Activated CD4-positive, alpha-beta memory T cell treated with anti-CD3 and anti-CD28 coated beads for 36 hours (primary cell): ENCODE measurements at regions not wholly inside any gene's neighbourhood (a gene's known extent, or its start where the extent isn't known, plus 50 kb on each side); places are given as distances from the start of the nearest gene placed in this dataset.

Experiments
- CTCF ChIA-PET: fragments of 350-600 bp; sonication (Branson Sonifier 250); formaldehyde crosslinking; loops from one replicate; lab custom pipeline; 2021; ENCODE audit warnings: antibody characterized with exemption, inconsistent platforms; lab: Charles Lee
- POLR2A ChIA-PET: fragments of 350-600 bp; sonication (Branson Sonifier 250); formaldehyde crosslinking; loops from one replicate; lab custom pipeline; 2021; ENCODE audit warnings: antibody characterized with exemption; lab: Charles Lee
- DNase-seq: peaks from one replicate; pipeline ENCODE4 v3.0.0-alpha.2; 2020
- H3K27ac Mint-ChIP-seq: one replicate; pipeline ENCODE4 v1.8.0; 2021; ENCODE audit warnings: mixed read lengths
- H3K27me3 Mint-ChIP-seq: one replicate; pipeline ENCODE4 v1.8.0; 2021; ENCODE audit warnings: mixed read lengths
- H3K36me3 Mint-ChIP-seq: one replicate; pipeline ENCODE4 v1.8.0; 2021; ENCODE audit warnings: mixed read lengths
- H3K4me1 Mint-ChIP-seq: one replicate; pipeline ENCODE4 v1.8.0; 2021; ENCODE audit warnings: low read depth, mixed read lengths
- H3K4me3 Mint-ChIP-seq: one replicate; pipeline ENCODE4 v1.8.0; 2021; ENCODE audit warnings: mild to moderate bottlenecking, mixed read lengths
- H3K9me3 Mint-ChIP-seq: one replicate; pipeline ENCODE4 v1.8.0; 2021; ENCODE audit warnings: mixed read lengths
- intact Hi-C: fragments of 100-400 bp; cut with micrococcal nuclease; formaldehyde crosslinking; loops from one replicate; pipeline ENCODE4 v1.15.1; 2023

DNA sequence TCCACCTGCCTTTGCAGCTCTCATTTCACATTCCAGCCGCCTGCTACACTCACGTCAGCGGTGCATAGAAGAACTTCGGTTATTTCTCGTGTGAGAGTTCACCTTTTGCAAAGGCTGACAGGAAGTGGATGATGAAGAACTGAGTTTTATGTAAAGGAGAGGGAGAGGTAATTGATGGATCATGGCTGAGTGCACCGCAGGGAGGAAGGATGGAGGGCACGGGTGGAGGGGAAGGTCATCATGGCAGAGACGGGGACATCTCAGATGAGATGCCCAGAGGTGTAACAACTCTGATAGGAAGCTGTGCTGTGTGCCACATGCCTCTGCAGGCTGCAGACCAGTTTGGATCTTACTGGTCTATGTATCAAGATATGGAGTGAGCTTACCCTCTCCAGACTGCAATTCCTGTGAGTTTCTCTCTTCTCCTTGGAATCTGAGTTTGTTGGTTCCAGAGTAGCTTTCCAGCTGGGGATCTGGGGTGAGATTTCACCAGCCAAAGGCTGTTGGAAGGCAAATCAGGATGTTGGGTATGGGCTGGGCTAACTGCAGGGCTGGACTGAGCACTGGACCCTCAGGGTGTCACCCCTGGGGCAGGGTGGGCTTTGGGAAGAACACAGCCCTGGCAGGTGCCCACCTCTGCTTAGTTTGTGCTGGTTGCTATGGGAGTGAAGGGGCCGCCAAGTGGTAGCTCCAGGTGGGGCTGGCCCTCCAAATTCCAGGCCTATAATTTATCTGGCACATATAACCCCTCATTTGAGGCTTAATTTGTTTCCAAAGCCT lies 777.0 kb downstream of the KCNJ18 start:
- no peaks in the 10 kb centered on the region for H3K36me3 Mint-ChIP-seq

GRCh38 chr17:22469941-22470340 lies 777.6 kb downstream of the KCNJ18 start:
- Mint-ChIP-seq H3K36me3 (no peaks in the 10 kb centered on the region), H3K27ac (no peak overlapping the region), H3K4me3 (no peak overlapping the region), H3K27me3 (no peaks in the 10 kb centered on the region), H3K9me3 (peaks cover 24% of the 10 kb centered on the region), H3K4me1 (no peaks in the 10 kb centered on the region)
- ChIA-PET POLR2A (no interaction called here), CTCF (no interaction called here)
- DNase-seq: no peak
- intact Hi-C loops: no loop called here

More for the DNA sequence above, 777.0 kb downstream of the KCNJ18 start:
- Mint-ChIP-seq H3K27ac (no peak overlapping the region), H3K4me3 (no peak overlapping the region), H3K4me1 (no peaks in the 10 kb centered on the region), H3K9me3 (peaks cover 24% of the 10 kb centered on the region), H3K27me3 (no peaks in the 10 kb centered on the region)
- DNase-seq: no peak
- ChIA-PET POLR2A (no interaction called here), CTCF (no interaction called here)
- intact Hi-C loops: no loop called here

- Mint-ChIP-seq H3K36me3 (no peaks in the 10 kb centered on the region), H3K4me1 (no peaks in the 10 kb centered on the region), H3K27me3 (no peaks in the 10 kb centered on the region), H3K4me3 (no peak overlapping the region), H3K27ac (no peak overlapping the region), H3K9me3 (peaks cover 23% of the 10 kb centered on the region)
- no peak for DNase-seq
- CTCF ChIA-PET: no interaction called here
- intact Hi-C loops: no loop called here
- POLR2A ChIA-PET: no interaction called here
Observed at GRCh38 chr17:22470411-22471175, 778.3 kb downstream of the KCNJ18 start.

- intact Hi-C loops: no loop called here
Observed at GRCh38 chr17:22484826-22485225, 792.5 kb downstream of the KCNJ18 start.

GRCh38 chr17:22490399-22490798 lies 798.1 kb downstream of the KCNJ18 start:
- intact Hi-C loops: no loop called here
- Mint-ChIP-seq H3K36me3 (no peaks in the 10 kb centered on the region), H3K27me3 (no peaks in the 10 kb centered on the region), H3K9me3 (peaks cover 40% of the 10 kb centered on the region), H3K4me3 (no peak overlapping the region), H3K4me1 (no peaks in the 10 kb centered on the region), H3K27ac (no peak overlapping the region)
- POLR2A ChIA-PET: no interaction called here
- DNase-seq: no peak
- CTCF ChIA-PET: no interaction called here

More at GRCh38 chr17:22484826-22485225, 792.5 kb downstream of the KCNJ18 start:
- no peak overlapping the region for H3K27ac Mint-ChIP-seq
- H3K9me3 Mint-ChIP-seq: peaks cover 30% of the 10 kb centered on the region
- no peaks in the 10 kb centered on the region for H3K27me3 Mint-ChIP-seq
- H3K4me1 Mint-ChIP-seq: no peaks in the 10 kb centered on the region
- H3K4me3 Mint-ChIP-seq: no peak overlapping the region
- CTCF ChIA-PET: interaction anchor here (0.6 kb wide), 1 partner anchor 267 kb away, joined by 4 read pairs; no protein-coding TSS in a partner anchor
- H3K36me3 Mint-ChIP-seq: no peaks in the 10 kb centered on the region
- no peak for DNase-seq
- POLR2A ChIA-PET: no interaction called here

GRCh38 chr17:22492331-22492730 lies 800.0 kb downstream of the KCNJ18 start:
- no peaks in the 10 kb centered on the region for H3K36me3 Mint-ChIP-seq
- intact Hi-C loops: no loop called here
- no peaks in the 10 kb centered on the region for H3K4me1 Mint-ChIP-seq
- H3K9me3 Mint-ChIP-seq: peaks cover 32% of the 10 kb centered on the region
- no peak overlapping the region for H3K4me3 Mint-ChIP-seq
- POLR2A ChIA-PET: no interaction called here
- CTCF ChIA-PET: no interaction called here
- no peak for DNase-seq
- H3K27me3 Mint-ChIP-seq: no peaks in the 10 kb centered on the region
- H3K27ac Mint-ChIP-seq: no peak overlapping the region

DNA sequence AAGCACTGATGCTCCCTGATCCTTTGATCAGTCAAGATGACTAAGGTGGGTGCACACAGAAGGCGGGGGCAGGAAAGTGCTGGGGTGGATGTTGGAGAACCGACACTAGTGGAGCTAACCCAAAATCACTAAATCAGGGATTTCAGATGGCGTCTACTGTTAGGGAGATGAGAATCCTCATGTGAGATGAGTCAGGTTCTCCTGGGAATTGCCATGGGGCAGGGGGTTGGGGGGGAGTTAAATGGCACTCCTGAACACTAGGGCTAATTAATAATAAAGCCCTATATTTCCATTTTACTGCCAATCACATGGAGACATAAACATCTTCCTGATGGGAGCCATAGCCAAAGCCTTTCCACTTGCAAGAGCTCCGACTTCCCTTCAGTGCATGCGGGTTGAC lies 804.1 kb downstream of the KCNJ18 start:
- H3K36me3 Mint-ChIP-seq: no peaks in the 10 kb centered on the region
- no peaks in the 10 kb centered on the region for H3K4me1 Mint-ChIP-seq
- no peak for DNase-seq
- ChIA-PET CTCF (no interaction called here), POLR2A (no interaction called here)
- H3K4me3 Mint-ChIP-seq: no peak overlapping the region
- peaks cover 30% of the 10 kb centered on the region for H3K9me3 Mint-ChIP-seq
- no peaks in the 10 kb centered on the region for H3K27me3 Mint-ChIP-seq
- no peak overlapping the region for H3K27ac Mint-ChIP-seq
- intact Hi-C loops: no loop called here

DNA sequence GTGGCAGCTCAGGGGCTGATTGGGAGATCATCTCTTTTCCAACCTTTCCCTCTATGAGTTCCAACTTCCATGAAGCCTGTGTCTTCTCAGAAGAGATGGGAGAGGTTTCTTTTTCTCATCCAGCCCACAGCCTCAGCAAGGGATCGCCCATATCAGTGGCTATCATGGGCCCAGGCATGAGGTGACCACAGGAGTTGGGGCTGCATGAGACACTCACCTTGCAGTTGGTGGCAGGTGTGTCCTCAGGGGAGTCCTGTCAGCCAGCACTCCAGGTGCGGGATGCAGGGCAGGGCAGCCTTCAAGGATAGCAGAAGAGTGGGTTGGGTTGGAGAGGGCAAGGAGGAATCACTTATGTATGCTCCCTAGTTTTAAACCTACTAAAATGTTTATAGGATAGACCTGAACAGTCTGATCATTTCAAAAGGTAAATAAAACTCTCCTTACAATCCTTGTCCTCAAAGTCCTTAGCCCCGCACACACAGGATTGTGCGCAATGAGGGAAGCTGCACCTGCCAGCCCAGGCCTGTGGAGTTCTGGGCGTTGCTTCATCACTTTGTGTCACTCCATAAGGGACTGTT lies 811.1 kb downstream of the KCNJ18 start:
- no peaks in the 10 kb centered on the region for H3K27me3 Mint-ChIP-seq
- no peak for DNase-seq
- no peak overlapping the region for H3K4me3 Mint-ChIP-seq
- no peaks in the 10 kb centered on the region for H3K36me3 Mint-ChIP-seq
- no peaks in the 10 kb centered on the region for H3K4me1 Mint-ChIP-seq
- ChIA-PET POLR2A (no interaction called here), CTCF (no interaction called here)
- peaks cover 26% of the 10 kb centered on the region for H3K9me3 Mint-ChIP-seq
- intact Hi-C loops: no loop called here
- no peak overlapping the region for H3K27ac Mint-ChIP-seq

GRCh38 chr17:22505660-22506059 lies 813.3 kb downstream of the KCNJ18 start:
- intact Hi-C loops: no loop called here
- no peaks in the 10 kb centered on the region for H3K4me1 Mint-ChIP-seq
- peaks cover 16% of the 10 kb centered on the region for H3K9me3 Mint-ChIP-seq
- H3K27ac Mint-ChIP-seq: no peak overlapping the region
- no peak overlapping the region for H3K4me3 Mint-ChIP-seq
- CTCF ChIA-PET: no interaction called here
- H3K27me3 Mint-ChIP-seq: no peaks in the 10 kb centered on the region
- no peak for DNase-seq
- POLR2A ChIA-PET: no interaction called here
- no peaks in the 10 kb centered on the region for H3K36me3 Mint-ChIP-seq

- Mint-ChIP-seq H3K4me3 (no peak overlapping the region), H3K4me1 (no peaks in the 10 kb centered on the region), H3K27me3 (no peaks in the 10 kb centered on the region), H3K36me3 (no peaks in the 10 kb centered on the region), H3K27ac (no peak overlapping the region), H3K9me3 (peaks cover 16% of the 10 kb centered on the region)
- intact Hi-C loops: no loop called here
- ChIA-PET CTCF (no interaction called here), POLR2A (no interaction called here)
- no peak for DNase-seq
Observed at GRCh38 chr17:22506231-22506630, 813.9 kb downstream of the KCNJ18 start.

DNA sequence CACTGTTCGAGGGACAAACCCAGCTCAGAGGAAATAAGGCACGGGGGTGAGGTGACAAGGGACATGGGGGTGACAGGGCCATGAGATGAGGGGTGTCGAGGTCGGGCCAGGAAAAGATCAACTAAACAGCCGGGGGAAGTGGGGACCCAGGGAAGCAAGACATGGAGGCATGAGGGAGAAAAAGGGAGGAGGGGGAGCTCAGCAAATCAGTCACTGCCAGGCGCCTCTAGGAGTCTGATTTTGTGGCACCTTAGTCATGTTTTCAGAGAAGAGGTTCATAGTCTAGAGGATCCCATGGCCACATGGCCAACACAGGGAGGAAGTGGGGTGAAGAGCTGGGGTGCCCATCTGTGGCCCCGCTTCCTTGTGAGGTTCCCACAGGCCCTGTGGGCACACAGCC lies 814.5 kb downstream of the KCNJ18 start:
- Mint-ChIP-seq H3K4me1 (no peaks in the 10 kb centered on the region), H3K9me3 (peaks cover 12% of the 10 kb centered on the region), H3K27me3 (no peaks in the 10 kb centered on the region), H3K36me3 (no peaks in the 10 kb centered on the region), H3K27ac (no peak overlapping the region), H3K4me3 (no peak overlapping the region)
- ChIA-PET POLR2A (no interaction called here), CTCF (no interaction called here)
- intact Hi-C loops: no loop called here
- no peak for DNase-seq

GRCh38 chr17:22507823-22508222 lies 815.5 kb downstream of the KCNJ18 start:
- Mint-ChIP-seq H3K36me3 (no peaks in the 10 kb centered on the region), H3K4me3 (no peak overlapping the region), H3K4me1 (no peaks in the 10 kb centered on the region), H3K27me3 (no peaks in the 10 kb centered on the region), H3K27ac (no peak overlapping the region), H3K9me3 (peaks cover 10% of the 10 kb centered on the region)
- CTCF ChIA-PET: no interaction called here
- intact Hi-C loops: no loop called here
- DNase-seq: no peak
- POLR2A ChIA-PET: no interaction called here
